Posterior vena cava (tissue), 2 donors: ENCODE measurements at regions not wholly inside any gene's neighbourhood (a gene's known extent, or its start where the extent isn't known, plus 50 kb on each side); places are given as distances from the start of the nearest gene placed in this dataset.
"Not testable (repeated sequence)": the region's sequence is repeated elsewhere in the genome, so short reads cannot be mapped to it uniquely, and the experiment has no call there.

ENCODE experiments used
- DNase-seq: peaks from one replicate; pipeline ENCODE4 v3.0.0-alpha.2; 2020; ENCODE audit warnings: low spot score
- intact Hi-C, 2 donors: fragments of 100-400 bp; cut with DNase I; formaldehyde crosslinking; loops; one replicate each; pipeline versions ENCODE4 v1.14.1 to v1.14.2; 2022 to 2023
- donor health status: DM: yes; HTN: yes; CAD: no.
- donor health status: DM: yes; HTN: yes; CAD: no.

DNA sequence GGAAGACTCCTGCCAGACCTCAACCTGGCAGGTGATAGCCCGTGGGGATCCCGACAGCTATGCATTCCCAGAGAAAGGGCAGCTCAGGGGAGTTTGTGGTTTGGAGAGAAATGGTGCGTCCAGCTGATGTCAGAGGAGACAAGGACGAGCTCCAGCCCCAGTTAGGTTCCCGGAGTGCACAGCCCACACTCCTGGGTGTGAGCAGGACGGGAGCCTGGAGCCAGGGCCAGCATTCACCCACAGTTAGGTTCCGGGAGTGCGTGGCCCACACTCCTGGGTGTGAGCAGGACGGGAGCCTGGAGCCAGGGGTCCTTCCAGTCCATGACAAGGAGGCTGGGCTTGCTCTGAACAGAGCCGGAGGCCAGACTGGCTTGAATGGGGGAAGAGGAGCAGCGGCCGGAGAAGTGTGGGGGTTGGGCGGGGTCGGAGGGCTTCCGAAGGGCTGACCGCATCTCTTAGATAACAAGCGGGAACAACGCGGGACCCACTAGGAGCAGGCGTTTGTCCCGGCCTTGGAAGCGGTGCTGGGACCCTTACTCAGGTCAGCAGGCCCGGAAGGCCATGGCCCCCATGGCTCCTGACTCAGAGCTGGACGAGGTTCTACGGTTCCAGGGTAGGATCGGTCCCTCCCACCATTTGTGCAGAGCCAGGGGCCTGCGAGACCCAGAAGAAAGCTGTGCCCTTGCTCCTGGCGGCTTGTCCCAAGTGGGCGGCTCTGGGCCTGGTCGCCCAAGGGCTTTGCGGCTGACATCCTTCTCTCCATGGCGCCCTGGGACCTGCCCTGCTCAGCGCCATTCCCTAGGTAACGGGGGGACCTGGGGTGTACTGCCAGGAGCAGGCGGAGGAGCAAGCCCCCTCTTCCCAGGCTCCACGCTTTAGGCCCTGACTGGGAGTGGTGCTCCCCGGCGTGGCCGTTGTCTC is 185.6 kb downstream of the RTP5 start:
- intact Hi-C loops: no loop called here
- no peak for DNase-seq

DNA sequence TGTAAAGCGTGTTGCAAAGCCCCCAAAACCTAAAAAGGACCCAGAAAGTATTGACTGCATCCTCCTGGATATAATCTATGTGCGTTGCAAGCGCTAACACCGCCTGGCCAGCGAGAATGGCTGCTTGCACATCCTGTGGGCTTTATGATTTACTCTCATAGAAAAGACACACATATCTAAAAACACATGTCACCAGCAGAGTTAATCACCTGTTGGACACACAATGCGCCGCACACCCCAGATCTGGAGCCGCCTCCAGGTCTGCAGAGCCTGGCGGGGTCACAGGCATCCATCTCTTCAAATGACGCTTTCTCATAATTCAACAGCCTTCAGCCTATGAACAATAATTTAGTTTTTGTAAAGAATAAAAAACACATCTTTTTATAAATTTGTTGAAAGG is 186.5 kb downstream of the RTP5 start:
- DNase-seq: no peak

DNA sequence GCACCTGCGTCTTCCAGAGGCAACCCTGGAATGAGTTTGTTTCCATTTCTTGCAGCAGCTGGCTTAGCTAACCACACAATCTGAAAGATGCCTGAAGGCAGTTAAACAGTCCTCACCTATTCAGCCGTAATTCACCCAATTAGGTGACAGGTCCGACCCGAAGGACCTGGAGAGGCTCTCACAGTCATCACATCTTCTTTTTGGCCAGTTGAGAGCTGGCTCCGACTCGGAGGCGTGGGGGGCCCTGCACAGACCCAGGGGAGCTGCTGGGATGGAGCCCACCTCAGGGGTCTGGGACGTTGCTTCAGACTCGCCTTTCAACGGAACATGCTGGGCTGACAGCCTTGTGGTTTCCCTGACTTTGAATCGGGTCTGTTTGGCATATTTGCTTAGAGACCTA is 187.3 kb downstream of the RTP5 start:
- no peak for DNase-seq
- intact Hi-C loops: no loop called here

More for the DNA sequence above, 186.5 kb downstream of the RTP5 start:
- intact Hi-C loops: no loop called here

DNA sequence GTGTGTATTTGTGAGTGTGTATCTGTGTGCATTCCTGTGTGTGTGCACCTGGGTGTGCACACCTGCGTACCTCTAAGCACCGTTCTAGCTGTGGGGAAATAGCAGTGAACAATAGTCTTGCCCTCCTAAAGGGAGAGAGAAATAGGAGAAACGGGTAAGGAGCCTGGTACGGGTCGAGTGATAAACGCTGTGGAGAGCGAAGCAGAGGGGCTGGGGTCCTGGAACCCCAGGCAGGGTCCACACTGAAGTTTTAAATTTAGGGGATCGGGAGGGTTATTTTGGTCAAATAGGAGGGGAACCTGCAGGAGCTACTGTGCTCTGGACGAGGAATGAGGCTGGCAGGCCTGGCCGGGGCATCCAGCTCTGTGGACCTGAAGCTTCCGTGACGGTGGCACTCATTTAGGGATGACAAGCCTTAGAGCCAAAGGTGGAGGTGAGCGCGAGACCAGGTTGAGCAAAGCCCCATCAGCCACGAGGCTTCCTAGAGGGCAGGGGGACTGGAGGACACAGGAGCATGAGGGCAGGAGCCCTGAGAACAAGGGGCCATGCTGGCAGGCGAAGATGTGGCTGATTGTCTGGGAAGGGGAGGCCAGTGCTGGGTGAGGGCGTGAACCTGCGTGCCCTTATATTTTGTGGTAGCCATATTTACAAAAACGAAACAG is 188.0 kb downstream of the RTP5 start:
- no peak for DNase-seq
- intact Hi-C loops: no loop called here

DNA sequence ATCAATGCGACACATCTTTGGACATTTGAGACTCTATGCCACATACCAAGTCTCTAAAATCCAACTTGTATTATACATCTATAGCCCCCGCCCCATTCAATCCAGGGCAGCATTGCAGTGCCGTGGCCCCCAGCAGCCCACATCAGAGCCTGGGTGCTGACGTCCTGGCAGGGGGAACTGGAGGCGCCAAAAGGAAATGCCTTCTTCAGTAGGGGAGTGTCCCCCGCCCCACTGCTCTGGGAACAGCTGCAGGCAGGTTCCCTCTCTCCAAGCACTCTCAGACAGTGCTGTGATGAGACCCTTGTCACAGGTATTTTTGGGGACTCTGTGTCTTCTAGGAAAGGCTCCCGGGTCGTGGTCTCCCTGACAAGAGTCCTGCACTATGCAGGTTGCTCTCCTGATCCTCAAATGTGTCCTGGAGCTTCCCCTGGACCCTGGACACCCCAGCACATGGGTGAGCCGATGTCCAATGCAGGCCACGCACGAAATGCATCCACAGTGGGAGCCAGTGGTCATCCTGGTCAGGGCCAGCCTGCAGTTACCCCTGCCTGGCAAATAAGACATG is 188.7 kb downstream of the RTP5 start:
- no peak for DNase-seq
- intact Hi-C loops: no loop called here

DNA sequence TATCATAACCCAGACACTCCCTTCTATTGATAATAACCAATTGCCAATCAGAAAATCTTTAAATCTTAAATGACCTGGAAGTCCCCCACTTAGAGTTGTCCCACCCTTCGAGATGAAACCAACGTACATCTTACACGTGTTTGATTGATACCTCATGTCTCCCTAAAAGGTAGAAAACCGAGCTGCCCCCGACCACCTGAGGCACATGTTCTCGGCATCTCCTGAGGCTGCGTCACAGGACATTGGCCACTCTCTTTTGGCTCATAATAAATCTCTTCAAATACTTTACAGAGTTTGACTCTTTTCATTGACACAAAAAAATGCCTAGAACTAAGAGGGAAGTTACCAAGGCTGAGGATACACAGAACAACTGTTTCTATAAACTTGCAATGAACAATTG is 190.0 kb downstream of the RTP5 start:
- intact Hi-C loops: no loop called here
- no peak for DNase-seq

DNA sequence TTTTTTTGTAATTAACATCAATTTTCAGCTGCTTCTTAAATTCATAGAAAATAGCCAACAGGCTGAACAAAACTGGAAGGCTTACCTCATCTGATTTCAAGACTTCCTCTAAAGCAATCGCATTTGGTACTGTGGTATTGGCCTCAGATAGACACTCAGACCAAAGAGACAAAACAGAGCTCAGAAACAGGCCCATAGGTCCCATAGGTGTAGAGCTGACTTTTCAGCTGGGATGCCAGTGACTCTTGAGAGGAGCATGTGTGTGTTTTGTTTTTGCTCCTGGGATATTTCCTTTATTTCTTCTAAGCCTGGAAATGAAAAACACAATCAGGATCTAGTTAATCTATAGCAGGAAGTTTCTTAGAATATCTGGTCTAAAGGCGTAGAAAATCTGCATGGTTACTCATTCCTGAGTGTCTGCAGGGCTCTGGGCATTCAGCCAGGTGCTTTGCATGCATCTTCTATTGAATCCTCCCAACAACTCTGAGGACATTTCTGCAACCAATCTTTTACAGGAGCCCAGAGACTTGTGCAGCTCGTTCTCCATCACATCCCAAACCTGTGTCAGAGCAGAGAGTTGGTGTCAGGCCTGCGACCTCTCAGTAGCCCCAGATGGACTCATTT is 190.8 kb downstream of the RTP5 start:
- DNase-seq: no peak
- intact Hi-C loops: no loop called here

DNA sequence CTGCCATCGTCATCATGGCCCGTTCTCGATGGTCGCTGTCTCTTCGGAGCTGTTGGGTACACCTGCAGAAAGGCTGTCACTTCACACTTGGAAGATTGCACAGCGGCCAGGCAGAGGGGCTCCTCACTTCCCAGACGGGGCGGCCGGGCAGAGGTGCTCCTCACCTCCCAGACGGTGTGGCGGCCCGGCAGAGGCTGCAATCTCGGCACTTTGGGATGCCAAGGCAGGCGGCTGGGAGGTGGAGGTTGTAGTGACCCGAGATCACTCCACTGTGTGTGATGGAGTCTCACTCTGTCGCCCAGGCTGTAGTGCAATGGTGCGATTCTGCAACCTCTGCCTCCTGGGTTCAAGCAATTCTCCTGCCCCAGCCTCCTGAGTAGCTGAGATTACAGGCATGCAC is 192.4 kb downstream of the RTP5 start:
- DNase-seq, intact Hi-C loops: not testable (repeated sequence)

DNA sequence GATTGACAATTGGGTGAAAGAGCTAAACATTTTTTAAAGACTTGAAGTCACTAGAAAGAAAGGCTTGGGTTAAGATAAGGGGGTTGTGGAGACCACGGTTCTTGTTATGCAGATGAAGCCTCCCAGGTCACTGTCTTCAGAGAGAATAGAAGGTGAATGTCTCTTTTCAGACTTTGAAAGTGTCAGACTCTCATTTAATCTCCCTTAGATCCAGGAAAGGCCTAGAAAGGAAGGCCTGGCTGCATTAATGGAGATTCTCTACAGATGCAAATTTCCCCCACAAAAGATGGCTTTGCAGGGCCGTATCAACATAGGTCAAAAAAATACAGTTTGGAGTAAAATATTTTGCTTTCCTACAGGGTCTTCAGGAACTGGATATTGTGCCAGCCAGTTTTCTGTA is 193.9 kb downstream of the RTP5 start:
- no peak for DNase-seq
- intact Hi-C loops: no loop called here

DNA sequence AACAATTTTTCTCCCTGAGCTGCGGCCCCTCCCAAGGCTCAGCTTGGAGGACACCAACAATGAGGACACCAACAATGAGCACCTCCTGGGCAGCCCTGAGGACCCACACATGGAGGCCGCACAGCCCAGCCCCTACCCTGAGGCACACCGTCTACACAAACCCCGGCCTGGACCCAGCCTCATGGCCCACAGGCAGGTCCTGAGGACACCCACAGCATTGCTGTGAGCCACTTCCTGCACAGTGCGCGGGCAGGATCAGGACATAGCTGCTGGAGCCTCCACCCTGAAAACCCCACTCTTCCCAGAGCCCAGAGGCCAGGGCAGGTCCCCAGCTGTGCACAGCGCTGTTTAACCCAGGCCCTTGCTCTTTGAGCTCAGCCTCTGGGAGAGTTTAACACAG is 194.3 kb downstream of the RTP5 start:
- no peak for DNase-seq
- intact Hi-C loops: no loop called here

DNA sequence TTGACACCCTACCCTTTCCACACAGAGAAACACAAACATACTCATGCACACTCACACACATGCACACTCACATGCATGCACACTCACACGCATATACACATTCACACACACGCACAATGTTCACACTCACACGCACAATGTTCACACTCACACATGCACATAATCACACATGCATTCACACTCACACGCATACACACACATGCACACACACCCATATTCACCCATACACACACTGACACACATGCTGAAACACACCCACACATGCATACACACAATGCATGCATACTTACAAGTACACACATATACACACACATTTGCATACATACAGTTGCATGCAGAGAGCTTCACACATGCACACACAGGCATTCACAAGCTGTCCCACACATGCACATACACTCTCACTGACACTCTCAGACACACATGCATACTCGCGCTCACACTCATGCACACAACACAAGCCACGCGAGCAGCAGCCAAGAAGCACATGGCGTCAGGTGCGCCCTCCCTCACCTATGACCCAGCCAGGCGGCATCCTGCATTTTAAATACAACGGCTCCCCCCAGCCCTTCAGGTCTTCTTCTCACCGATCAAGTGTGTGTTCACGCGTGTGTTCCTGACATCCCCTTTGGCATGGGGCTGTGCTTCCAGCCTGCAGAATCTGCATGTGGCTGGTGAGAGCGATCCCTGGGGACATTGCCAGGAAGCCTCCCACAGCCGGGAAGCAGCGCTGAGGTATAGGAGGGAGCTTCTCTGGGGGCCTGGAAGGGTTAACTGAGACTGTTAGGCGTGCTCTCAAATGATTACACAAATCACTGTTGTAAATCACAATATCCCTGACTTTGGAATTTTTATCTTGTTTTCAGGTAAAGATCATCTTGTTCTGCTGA is 195.1 kb downstream of the RTP5 start:
- intact Hi-C loops: no loop called here

DNA sequence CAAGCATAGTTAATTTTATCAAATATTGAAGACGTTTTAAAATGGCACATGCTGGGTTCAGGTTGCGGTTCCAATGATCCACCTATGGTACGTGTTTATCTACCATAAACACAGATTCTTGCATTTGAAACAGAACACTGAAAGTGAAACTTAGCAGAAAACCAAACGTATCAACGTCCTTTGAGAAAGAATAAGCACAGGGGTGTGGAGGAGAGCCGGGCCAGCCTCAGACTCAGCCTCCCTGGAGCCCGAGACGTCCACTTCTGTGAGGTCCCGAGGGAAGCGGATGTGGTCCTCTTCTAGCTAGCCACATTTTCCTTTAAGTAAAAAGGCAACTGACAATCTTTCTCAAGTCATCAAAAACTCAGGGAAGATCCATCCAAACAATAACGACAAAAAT is 195.9 kb downstream of the RTP5 start:
- intact Hi-C loops: no loop called here

More for the DNA sequence above, 195.1 kb downstream of the RTP5 start:
- DNase-seq: no peak

DNA sequence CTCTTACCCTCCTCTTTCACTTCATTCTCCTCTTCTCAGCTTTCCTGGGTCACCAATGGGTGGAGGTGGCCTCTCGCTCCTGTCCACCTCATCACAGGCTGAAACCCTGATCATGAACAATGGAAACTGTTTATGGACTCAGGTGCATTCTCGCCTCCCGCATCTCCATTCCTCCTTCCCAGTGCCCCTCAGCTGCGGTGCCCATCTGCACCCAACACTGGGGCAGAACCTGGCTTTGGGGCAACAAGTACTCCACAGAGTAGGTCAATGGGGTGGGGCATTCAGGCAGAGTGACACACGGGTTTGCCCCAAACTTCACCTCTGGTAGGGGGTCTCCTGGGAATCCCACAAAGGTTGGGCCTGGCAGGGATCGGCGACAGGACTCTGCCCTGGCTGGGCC is 199.5 kb downstream of the RTP5 start:
- intact Hi-C loops: no loop called here
- no peak for DNase-seq

More for the DNA sequence above, 195.9 kb downstream of the RTP5 start:
- DNase-seq: no peak

DNA sequence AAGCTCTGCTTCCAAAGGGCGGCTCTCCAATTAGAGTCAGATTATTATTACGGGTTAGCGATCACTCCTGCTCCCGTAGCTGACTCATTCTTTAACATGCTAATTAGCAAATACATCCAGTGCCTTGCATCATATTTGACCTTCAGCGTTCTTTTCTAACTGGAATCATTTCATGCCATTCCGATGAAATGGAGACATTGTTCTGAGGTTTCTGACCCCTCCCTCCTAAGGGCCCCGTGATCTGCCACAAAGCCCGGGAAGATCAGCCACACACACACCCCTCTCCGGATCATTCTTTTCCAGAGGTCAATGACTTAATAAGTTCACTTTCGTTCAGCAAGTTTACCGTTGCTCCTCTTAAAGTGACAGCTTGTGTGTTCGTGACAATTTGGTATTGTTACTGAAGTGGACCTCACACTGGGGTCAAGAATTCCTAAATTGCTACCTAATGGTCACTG is 200.4 kb downstream of the RTP5 start:
- DNase-seq, intact Hi-C loops: not testable (repeated sequence)

DNA sequence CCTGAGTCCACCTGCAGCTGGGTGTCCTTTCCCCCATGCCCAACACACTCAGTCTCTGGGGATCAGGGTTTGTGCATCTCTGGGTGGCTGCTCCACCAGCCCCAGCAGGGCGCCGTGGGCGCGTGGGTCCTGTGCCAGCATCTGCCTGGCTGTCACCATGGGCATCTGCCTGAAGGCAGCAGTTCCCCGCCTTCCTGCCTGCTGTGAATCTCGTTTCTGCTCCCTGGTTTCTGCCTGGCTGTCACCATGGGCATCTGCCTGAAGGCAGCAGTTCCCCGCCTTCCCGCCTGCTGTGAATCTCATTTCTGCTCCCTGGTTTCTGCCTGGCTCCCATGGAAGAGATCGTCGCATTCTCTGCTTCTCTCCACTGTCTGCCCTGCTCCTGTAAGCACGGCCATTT is 201.2 kb downstream of the RTP5 start:
- DNase-seq, intact Hi-C loops: not testable (repeated sequence)

DNA sequence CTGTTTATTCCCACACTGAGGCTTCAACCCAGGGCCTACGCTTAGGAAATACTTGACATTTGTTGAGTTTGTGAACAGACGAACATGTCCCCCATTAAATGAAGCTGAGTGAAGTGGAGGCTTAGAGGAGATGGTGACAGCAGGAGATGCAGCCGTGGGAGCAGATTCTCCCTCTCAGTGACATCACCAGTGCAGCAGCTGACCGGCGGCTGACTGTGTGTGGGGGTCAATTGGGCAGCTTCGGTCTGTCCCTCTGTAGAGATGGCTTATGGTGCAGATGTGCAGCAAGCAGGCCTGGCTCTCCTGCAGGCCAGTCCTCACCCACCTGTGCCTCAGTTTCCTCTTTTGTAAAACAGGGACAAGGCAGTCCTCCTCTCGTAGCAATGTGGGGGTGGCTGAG is 201.8 kb downstream of the RTP5 start:
- intact Hi-C loops, DNase-seq: not testable (repeated sequence)

DNA sequence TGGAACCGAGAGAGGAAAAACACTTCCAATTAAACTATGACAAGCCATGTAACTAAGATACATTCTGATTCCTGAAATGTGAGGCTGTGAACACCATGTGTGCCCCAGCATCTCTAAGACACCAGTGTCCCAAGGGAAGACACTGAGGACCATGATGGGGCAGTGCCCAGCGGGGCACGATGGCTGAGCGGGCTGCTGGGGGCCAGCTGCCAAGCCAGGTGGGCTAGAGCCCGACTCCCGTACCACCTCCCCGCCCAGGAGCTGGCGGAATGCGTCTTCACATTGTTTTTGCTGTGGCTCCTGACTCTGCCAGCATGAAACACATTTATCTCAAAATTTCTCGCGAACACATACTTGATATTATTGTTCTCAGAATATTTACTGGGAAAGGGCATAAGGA is 202.4 kb downstream of the RTP5 start:
- DNase-seq, intact Hi-C loops: not testable (repeated sequence)

DNA sequence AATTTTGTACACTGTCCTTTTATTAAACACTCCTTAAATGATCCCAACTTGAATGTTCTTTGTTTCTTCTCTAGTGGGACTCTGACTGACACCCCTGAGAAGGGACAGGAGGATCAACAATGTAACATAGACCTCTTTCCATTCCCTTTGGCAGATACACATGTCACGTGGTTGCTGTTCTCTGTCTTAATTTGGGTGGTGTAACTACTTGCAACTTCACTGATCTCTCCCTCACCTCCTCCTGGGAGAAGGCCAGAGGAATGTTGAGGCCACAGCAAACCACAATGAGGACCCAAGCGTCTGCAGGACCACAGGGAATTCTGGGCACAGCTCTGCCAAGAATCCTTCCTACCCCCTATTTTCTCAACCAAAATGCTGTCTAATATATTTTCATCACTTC is 205.6 kb downstream of the RTP5 start:
- DNase-seq: no peak
- intact Hi-C loops: no loop called here

DNA sequence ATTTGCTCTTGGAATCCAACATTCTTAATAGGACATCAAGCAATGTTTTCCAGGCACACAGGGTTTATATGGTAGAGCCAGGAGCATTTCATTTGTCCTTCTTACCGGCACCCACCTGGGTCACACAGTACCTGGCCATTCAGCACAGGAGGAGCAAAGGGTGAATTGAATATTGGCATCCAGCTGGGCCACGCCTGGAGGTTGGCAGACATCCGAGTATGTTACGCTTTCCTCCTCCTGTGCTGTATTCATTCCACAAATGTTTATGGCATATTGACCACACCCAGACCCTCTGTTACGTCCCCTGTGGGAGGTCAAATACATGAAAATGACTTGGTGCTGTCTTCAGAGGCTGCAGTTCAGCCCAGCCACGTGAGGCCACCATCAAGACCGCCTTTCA is 206.2 kb downstream of the RTP5 start:
- intact Hi-C loops: no loop called here
- no peak for DNase-seq
